K562 (cell line): ENCODE measurements at regions not wholly inside any gene's neighbourhood (a gene's known extent, or its start where the extent isn't known, plus 50 kb on each side); places are given as distances from the start of the nearest gene placed in this dataset.

ENCODE experiments used
- CCNT2 ChIP-seq: IDR thresholded peaks from 2 replicates; pipeline ENCODE4 v1.6.1; 2011; ENCODE audit warnings: borderline replicate concordance, low read depth, mild to moderate bottlenecking, moderate library complexity, mixed read lengths, low read length; ENCODE audit not compliant: insufficient read length; ENCODE audit errors: extremely low read depth
- CEBPB ChIP-seq: fragments of 450-650 bp; IDR thresholded peaks from 2 replicates; pipeline ENCODE4 v1.6.1; 2016; ENCODE audit warnings: missing genetic modification characterization, missing compliant biosample characterization
- CHD4 ChIP-seq: fragments of 200-600 bp; sonication (generic); IDR thresholded peaks from 3 replicates; pipeline ENCODE4 v1.6.1; 2012; ENCODE audit warnings: low read depth, mild to moderate bottlenecking, mixed read lengths, low read length, inconsistent platforms; ENCODE audit not compliant: insufficient read depth, insufficient replicate concordance, poor library complexity, severe bottlenecking
- CTCF ChIP-seq, 3 experiments: IDR thresholded peaks in 2 of 3; conservative IDR thresholded peaks in 1 of 3; 2 replicates each; pipeline ENCODE4 v1.5.1; 2011 to 2012; ENCODE audit warnings: low read length in 3 of 3, mild to moderate bottlenecking in 3 of 3, control low read depth in 2 of 3, improper control_type of control experiment in 1 of 3, inconsistent platforms in 1 of 3, low read depth in 1 of 3, mixed read lengths in 1 of 3, moderate library complexity in 1 of 3; ENCODE audit not compliant: insufficient read depth in 2 of 3
- EZH2 ChIP-seq: IDR thresholded peaks from 2 replicates; pipeline ENCODE4 v1.6.1; 2012; ENCODE audit warnings: low read depth, mild to moderate bottlenecking, inconsistent platforms, low read length, borderline replicate concordance
- FOXA1 ChIP-seq: fragments of 450-650 bp; IDR thresholded peaks from 2 replicates; pipeline ENCODE4 v1.6.1; 2016; ENCODE audit warnings: mild to moderate bottlenecking, borderline replicate concordance
- KLF10 ChIP-seq: fragments of 250-450 bp; sonication (Bioruptor Pico); IDR thresholded peaks from 2 replicates; pipeline ENCODE4 v1.6.1; 2021; ENCODE audit warnings: matching md5 sums

- no peak for TF ChIP-seq EZH2
- TF ChIP-seq CCNT2: no peak
- TF ChIP-seq CHD4: no peak
- TF ChIP-seq CEBPB (tag): no peak
- no peak for TF ChIP-seq FOXA1
- TF ChIP-seq CTCF (IDR thresholded peaks at IDR 0.05 in 2 of 3, conservative IDR thresholded peaks at IDR 0.05 in 1 of 3; ENCODE audit: insufficient read depth in 2 of 3, low read depth in 1 of 3, low read length in 3 of 3): no peak
- no peak for TF ChIP-seq KLF10 (CRISPR knock-in tag)
Observed at GRCh38 chr7:157487046-157487770, 150.4 kb downstream of the DNAJB6 start.
